ENCODE measurements at regions not wholly inside any gene's neighbourhood (a gene's known extent, or its start where the extent isn't known, plus 50 kb on each side); places are given as distances from the start of the nearest gene placed in this dataset.

GRCh38 chr1:213374369-213374768 is 323.3 kb downstream of the RPS6KC1 start:
- TF ChIP-seq EZH2 (optimal IDR thresholded peaks at IDR 0.05; ENCODE audit: low read depth, low read length): no peak
- peak; percentile 99 for TF ChIP-seq CTCF (IDR thresholded peaks at IDR 0.05; ENCODE audit: low read length)

Data from MM.1S (cell line).